ENCODE measurements at regions not wholly inside any gene's neighbourhood (a gene's known extent, or its start where the extent isn't known, plus 50 kb on each side); places are given as distances from the start of the nearest gene placed in this dataset.

DNA sequence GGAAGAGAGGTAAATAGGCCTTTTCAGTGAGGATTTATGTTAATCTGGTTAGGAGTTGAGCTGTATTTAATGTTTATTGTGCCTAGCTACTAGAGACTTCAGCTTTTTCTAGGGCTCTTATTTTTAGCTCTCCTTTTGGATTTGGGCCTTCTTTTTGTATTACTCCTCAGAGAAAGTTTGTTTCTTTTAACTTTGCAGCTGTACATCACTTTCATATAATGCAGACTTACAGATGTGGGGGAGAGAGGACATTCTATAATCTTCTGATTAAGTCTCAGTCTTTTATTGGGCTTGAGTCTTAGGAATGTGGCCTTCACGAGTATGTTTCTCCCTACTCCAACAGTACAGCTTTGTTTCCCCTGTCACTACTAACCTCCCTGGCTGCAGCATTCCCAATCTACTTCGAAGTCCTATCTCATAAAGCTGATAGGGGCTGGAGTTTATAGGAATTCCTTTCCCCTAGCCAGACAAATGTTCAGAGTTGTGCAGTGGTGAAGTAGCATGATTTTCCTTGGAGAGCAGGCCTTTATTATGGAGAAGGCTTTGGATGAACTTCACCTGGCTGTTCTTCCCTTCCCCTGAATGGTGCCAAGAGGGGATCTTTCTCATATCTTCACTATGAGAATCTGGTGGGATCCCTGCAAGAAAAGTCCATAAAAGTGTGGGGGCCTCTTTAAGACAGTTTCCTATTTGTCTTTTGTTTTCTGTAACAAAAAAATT lies 82.2 kb upstream of the CBLB start:
- TF ChIP-seq, protein P1, sequence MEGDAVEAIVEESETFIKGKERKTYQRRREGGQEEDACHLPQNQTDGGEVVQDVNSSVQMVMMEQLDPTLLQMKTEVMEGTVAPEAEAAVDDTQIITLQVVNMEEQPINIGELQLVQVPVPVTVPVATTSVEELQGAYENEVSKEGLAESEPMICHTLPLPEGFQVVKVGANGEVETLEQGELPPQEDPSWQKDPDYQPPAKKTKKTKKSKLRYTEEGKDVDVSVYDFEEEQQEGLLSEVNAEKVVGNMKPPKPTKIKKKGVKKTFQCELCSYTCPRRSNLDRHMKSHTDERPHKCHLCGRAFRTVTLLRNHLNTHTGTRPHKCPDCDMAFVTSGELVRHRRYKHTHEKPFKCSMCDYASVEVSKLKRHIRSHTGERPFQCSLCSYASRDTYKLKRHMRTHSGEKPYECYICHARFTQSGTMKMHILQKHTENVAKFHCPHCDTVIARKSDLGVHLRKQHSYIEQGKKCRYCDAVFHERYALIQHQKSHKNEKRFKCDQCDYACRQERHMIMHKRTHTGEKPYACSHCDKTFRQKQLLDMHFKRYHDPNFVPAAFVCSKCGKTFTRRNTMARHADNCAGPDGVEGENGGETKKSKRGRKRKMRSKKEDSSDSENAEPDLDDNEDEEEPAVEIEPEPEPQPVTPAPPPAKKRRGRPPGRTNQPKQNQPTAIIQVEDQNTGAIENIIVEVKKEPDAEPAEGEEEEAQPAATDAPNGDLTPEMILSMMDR (conservative IDR thresholded peaks at IDR 0.05; ENCODE audit: low read length), result no peak
- TF ChIP-seq EZH2phosphoT487 (IDR thresholded peaks at IDR 0.05; ENCODE audit: borderline replicate concordance), result no peak
